K562 (cell line): ENCODE measurements at regions not wholly inside any gene's neighbourhood (a gene's known extent, or its start where the extent isn't known, plus 50 kb on each side); places are given as distances from the start of the nearest gene placed in this dataset.

Source experiments
- ATAC-seq: fragments of 200-7000 bp; cut with Tn5 transposase; 3 replicates; pipeline ENCODE4 v1.9.1; 2020; ENCODE audit warnings: moderate library complexity
- BruUV-seq: library from RNA; stranded (reverse); fragments of 400-500 nt; replicated peaks from 2 replicates; lab custom pipeline; 2021; lab: Mats Ljungman, UMichigan
- CTCF ChIA-PET: fragments of 300-600 bp; formaldehyde crosslinking; extraction: SDS; loops from one replicate; lab custom pipeline; 2021; ENCODE audit warnings: low intra/inter-chr PET ratio; lab: Yijun Ruan, JAX
- POLR2A ChIA-PET: fragments of 300-600, 350-650 bp; sonication (Branson Sonifier 250); formaldehyde crosslinking; extraction: SDS; loops from one replicate; lab custom pipeline; 2021; ENCODE audit warnings: antibody characterized with exemption, inconsistent platforms; lab: Yijun Ruan, JAX
- DNase-seq, 4 experiments: peaks; one replicate each; pipeline versions ENCODE4 v3.0.0 to v3.0.0-alpha.2; 2011 to 2018; ENCODE audit warnings: low spot score in 3 of 4, mixed read lengths in 3 of 4; ENCODE audit errors: extremely low read depth in 1 of 4
- FAIRE-seq: peaks from 2 replicates; lab custom pipeline; 2011; peaks lifted over from hg19 to GRCh38; lab: Jason Lieb, UNC
- H2AFZ ChIP-seq: 2 replicates; pipeline ENCODE4 v1.6.0; 2011; ENCODE audit warnings: low read depth, low read length, control low read depth, inconsistent platforms
- H3K27ac ChIP-seq: fragments of 200-600 bp; 3 replicates; pipeline ENCODE4 v1.8.0; 2011; ENCODE audit warnings: low read depth, mild to moderate bottlenecking, control low read depth, inconsistent platforms, low read length, moderate library complexity, mixed read lengths; ENCODE audit errors: extremely low read depth
- H3K27me3 ChIP-seq, 2 experiments: fragments of 300-600 bp in 1 of 2; 2 replicates in 1 of 2; 3 replicates in 1 of 2; pipeline versions ENCODE4 v1.6.0 to v1.8.0; 2011; ENCODE audit warnings: inconsistent platforms in 2 of 2, low read length in 2 of 2, mild to moderate bottlenecking in 1 of 2, mixed read lengths in 1 of 2, moderate library complexity in 1 of 2; ENCODE audit not compliant: control insufficient read depth in 2 of 2, insufficient read depth in 2 of 2
- H3K36me3 ChIP-seq: fragments of 300-600 bp; 3 replicates; pipeline ENCODE4 v1.8.0; 2011; ENCODE audit warnings: mild to moderate bottlenecking, low read length, inconsistent platforms; ENCODE audit not compliant: control insufficient read depth, insufficient read depth
- H3K4me1 ChIP-seq, 2 experiments: fragments of 200-600 bp in 1 of 2; replicated peaks in 1 of 2; 2 replicates in 1 of 2; 3 replicates in 1 of 2; pipeline versions ENCODE4 v1.5.1 to v1.8.0; 2011; ENCODE audit warnings: inconsistent platforms in 2 of 2, low read length in 2 of 2, mild to moderate bottlenecking in 1 of 2, mixed read lengths in 1 of 2, moderate library complexity in 1 of 2; ENCODE audit not compliant: control insufficient read depth in 2 of 2, insufficient read depth in 2 of 2
- H3K4me2 ChIP-seq: 2 replicates; pipeline ENCODE4 v1.6.1; 2011; ENCODE audit warnings: low read length, control low read depth, inconsistent platforms, mixed read lengths; ENCODE audit not compliant: insufficient read depth
- H3K4me3 ChIP-seq: fragments of 200-600 bp; sonication (generic), shearing (Covaris generic); 2 replicates; pipeline ENCODE4 v1.5.1; 2016; ENCODE audit warnings: control low read depth, inconsistent platforms
- H3K79me2 ChIP-seq: fragments of 200-600 bp; 3 replicates; pipeline ENCODE4 v1.8.0; 2011; ENCODE audit warnings: low read length, inconsistent platforms; ENCODE audit not compliant: control insufficient read depth, insufficient read depth
- H3K9ac ChIP-seq, 2 experiments: 2 replicates each; pipeline versions ENCODE4 v1.6.0 to v1.6.1; 2011; ENCODE audit warnings: low read depth in 2 of 2, low read length in 2 of 2, control low read depth in 1 of 2, inconsistent platforms in 1 of 2, mild to moderate bottlenecking in 1 of 2, mixed read lengths in 1 of 2; ENCODE audit not compliant: insufficient read depth in 1 of 2
- H3K9me1 ChIP-seq: one replicate; pipeline ENCODE4 v1.6.0; 2011; ENCODE audit warnings: inconsistent platforms, mild to moderate bottlenecking, low read length, moderate library complexity; ENCODE audit not compliant: control insufficient read depth, insufficient read depth
- H3K9me3 ChIP-seq: replicated peaks from 2 replicates; pipeline ENCODE4 v1.5.1; 2011; ENCODE audit warnings: low read depth, low read length, inconsistent platforms; ENCODE audit not compliant: control insufficient read depth, insufficient read depth
- H4K20me1 ChIP-seq: replicated peaks from 2 replicates; pipeline ENCODE4 v1.6.1; 2011; ENCODE audit warnings: low read length, inconsistent platforms, mixed read lengths; ENCODE audit not compliant: control insufficient read depth, insufficient read depth
- ARHGAP35 ChIP-seq: fragments of 450-650 bp; IDR thresholded peaks from 2 replicates; pipeline ENCODE4 v1.6.1; 2018; ENCODE audit not compliant: partially characterized antibody
- ASH1L ChIP-seq: fragments of 450-650 bp; IDR thresholded peaks from 2 replicates; pipeline ENCODE4 v1.6.1; 2018; ENCODE audit warnings: borderline replicate concordance, mild to moderate bottlenecking, low read depth; ENCODE audit not compliant: partially characterized antibody
- CTCF ChIP-seq, 3 experiments: IDR thresholded peaks in 2 of 3; conservative IDR thresholded peaks in 1 of 3; 2 replicates each; pipeline ENCODE4 v1.5.1; 2011 to 2012; ENCODE audit warnings: low read length in 3 of 3, mild to moderate bottlenecking in 3 of 3, control low read depth in 2 of 3, improper control_type of control experiment in 1 of 3, inconsistent platforms in 1 of 3, low read depth in 1 of 3, mixed read lengths in 1 of 3, moderate library complexity in 1 of 3; ENCODE audit not compliant: insufficient read depth in 2 of 3
- EHMT2 ChIP-seq: fragments of 450-650 bp; IDR thresholded peaks from 2 replicates; pipeline ENCODE4 v1.6.1; 2018; ENCODE audit warnings: antibody characterized with exemption
- KHSRP ChIP-seq: fragments of 450-650 bp; IDR thresholded peaks from 2 replicates; pipeline ENCODE4 v1.6.1; 2017
- MAFF ChIP-seq: IDR thresholded peaks from 2 replicates; pipeline ENCODE4 v1.6.1; 2012; ENCODE audit warnings: low read length, improper control_type of control experiment
- MCM2 ChIP-seq: fragments of 450-650 bp; IDR thresholded peaks from 2 replicates; pipeline ENCODE4 v1.6.1; 2017; ENCODE audit warnings: low read depth, mild to moderate bottlenecking
- MCM7 ChIP-seq, 2 experiments: fragments of 450-650 bp; IDR thresholded peaks; 2 replicates each; pipeline ENCODE4 v1.6.1; 2016 to 2018
- NCOA2 ChIP-seq, 2 experiments: fragments of 450-650 bp; IDR thresholded peaks; 2 replicates each; pipeline ENCODE4 v1.6.1; 2018; ENCODE audit warnings: mild to moderate bottlenecking in 2 of 2, moderate library complexity in 1 of 2; ENCODE audit not compliant: partially characterized antibody in 2 of 2
- RAD51 ChIP-seq: fragments of 450-650 bp; IDR thresholded peaks from 2 replicates; pipeline ENCODE4 v1.7.1; 2016; ENCODE audit warnings: low read depth, mild to moderate bottlenecking, borderline replicate concordance
- RBM15 ChIP-seq: fragments of 200-400 bp; formaldehyde crosslinking; IDR thresholded peaks from 2 replicates; pipeline ENCODE4 v1.6.1; 2018; ENCODE audit warnings: mild to moderate bottlenecking, low read length, moderate library complexity; ENCODE audit not compliant: insufficient read depth
- SETDB1 ChIP-seq: IDR thresholded peaks from one replicate; pipeline ENCODE4 v1.6.1; 2012; ENCODE audit warnings: low read length, control low read depth, inconsistent platforms
- SMAD4 ChIP-seq: fragments of 250-450 bp; sonication (Bioruptor Pico); conservative IDR thresholded peaks from 2 replicates; pipeline ENCODE4 v1.8.0; 2021; ENCODE audit warnings: inconsistent platforms, mild to moderate bottlenecking, moderate library complexity
- TGIF2 ChIP-seq: sonication (generic); formaldehyde crosslinking; IDR thresholded peaks from 2 replicates; pipeline ENCODE4 v1.8.1; 2022; ENCODE audit warnings: mild to moderate bottlenecking, missing genetic modification reagents, moderate library complexity
- U2AF1 ChIP-seq: fragments of 200-400 bp; formaldehyde crosslinking; optimal IDR thresholded peaks from 2 replicates; pipeline ENCODE3; 2017; ENCODE audit warnings: mild to moderate bottlenecking, low read depth, low read length, moderate library complexity
- USF2 ChIP-seq: sonication (generic); formaldehyde crosslinking; IDR thresholded peaks from 2 replicates; pipeline ENCODE4 v1.5.0; 2020; ENCODE audit warnings: missing genetic modification reagents
- XRCC5 ChIP-seq: fragments of 200-400 bp; formaldehyde crosslinking; IDR thresholded peaks from 2 replicates; pipeline ENCODE4 v1.6.1; 2017; ENCODE audit warnings: low read depth, mild to moderate bottlenecking, low read length
- ZBTB8A ChIP-seq: fragments of 450-650 bp; IDR thresholded peaks from 2 replicates; pipeline ENCODE4 v1.6.1; 2018; ENCODE audit warnings: mild to moderate bottlenecking, moderate library complexity; ENCODE audit not compliant: partially characterized antibody
- WGBS: fragments of 100-300 bp; shearing (Covaris generic); methylation state at CpG from one replicate; pipeline ENCODE4 v1.1.6; 2016; ENCODE audit warnings: low coverage, mixed read lengths; ENCODE audit not compliant: insufficient coverage; ENCODE audit errors: missing lambda C conversion rate; 5-methylcytosine and 5-hydroxymethylcytosine counted together
- in situ Hi-C: fragments of 300-500 bp; cut with MboI; formaldehyde crosslinking; loops from 4 replicates; pipeline ENCODE4 v1.15.0; 2018; ENCODE audit warnings: inconsistent platforms, mixed read lengths
- intact Hi-C: fragments of 100-400 bp; cut with micrococcal nuclease; formaldehyde crosslinking; loops from 2 replicates; pipeline ENCODE4 v1.14.2; 2022

GRCh38 chr2:48851161-48851560 lies 95.6 kb upstream of the LHCGR start (continued):
- TF ChIP-seq CTCF (IDR thresholded peaks at IDR 0.05 in 2 of 3, conservative IDR thresholded peaks at IDR 0.05 in 1 of 3; ENCODE audit: insufficient read depth in 2 of 3, low read depth in 1 of 3, low read length in 3 of 3) (no peak), U2AF1 (no peak), MCM2 (no peak), TGIF2 (CRISPR knock-in tag) (no peak)

- BruUV-seq = no TSS peak
- no peaks in the 10 kb centered on the region for H3K4me1 ChIP-seq
- intact Hi-C loops (no loop called here), in situ Hi-C loops (no loop called here)
- H3K79me2 ChIP-seq = no peaks in the 10 kb centered on the region
- H3K4me3 ChIP-seq = no peak overlapping the region
- DNase-seq (no peak), FAIRE-seq (no peak), ATAC-seq (no peak)
- H2AFZ ChIP-seq = no peak overlapping the region
- no peak for TF ChIP-seq EHMT2
- TF ChIP-seq RAD51 = no peak
- no peak for TF ChIP-seq XRCC5
- no peak for TF ChIP-seq RBM15
- no peak for TF ChIP-seq ASH1L
- TF ChIP-seq SETDB1 = no peak
- no peak for TF ChIP-seq ZBTB8A
- TF ChIP-seq MCM7 (IDR thresholded peaks at IDR 0.05) = no peak
- no peak for TF ChIP-seq NCOA2 (IDR thresholded peaks at IDR 0.05; ENCODE audit: partially characterized antibody in 2 of 2)
- no peak for TF ChIP-seq KHSRP
- TF ChIP-seq SMAD4 (CRISPR knock-in tag) = no peak
- no peak for TF ChIP-seq MAFF
- no peak for TF ChIP-seq ARHGAP35
- no peak for TF ChIP-seq USF2 (CRISPR knock-in tag)
- no peaks in the 10 kb centered on the region for H3K27me3 ChIP-seq
- ChIA-PET POLR2A (no interaction called here), CTCF (no interaction called here)
- no peaks in the 10 kb centered on the region for H3K9me1 ChIP-seq
- H3K27ac ChIP-seq = no peak overlapping the region
- H3K4me2 ChIP-seq = no peak overlapping the region
- H3K9me3 ChIP-seq = no peaks in the 10 kb centered on the region
- H3K9ac ChIP-seq = no peak overlapping the region
- no peaks in the 10 kb centered on the region for H3K36me3 ChIP-seq
- no peaks in the 10 kb centered on the region for H4K20me1 ChIP-seq
- WGBS = 0% methylated on average over 5 of the region's 5 CpGs
These were observed 94.2 kb upstream of the LHCGR start for GRCh38 chr2:48849770-48850169.
